HEK293 (cell line): ENCODE measurements at regions not wholly inside any gene's neighbourhood (a gene's known extent, or its start where the extent isn't known, plus 50 kb on each side); places are given as distances from the start of the nearest gene placed in this dataset.

Experiments used
- ZNF184 ChIP-seq: fragments of 450-650 bp; IDR thresholded peaks from 2 replicates; pipeline ENCODE4 v1.5.1; 2018; ENCODE audit warnings: missing biosample characterization, mild to moderate bottlenecking, missing genetic modification characterization
- ZNF311 ChIP-seq: fragments of 450-650 bp; formaldehyde crosslinking; IDR thresholded peaks from 2 replicates; pipeline ENCODE4 v1.5.1; 2017; ENCODE audit warnings: missing biosample characterization, missing genetic modification characterization, borderline replicate concordance
- TF ChIP-seq, protein P1 (sequence below): fragments of 450-650 bp; formaldehyde crosslinking; IDR thresholded peaks from 2 replicates; pipeline ENCODE4 v1.5.1; 2017; ENCODE audit warnings: missing biosample characterization, missing genetic modification characterization
- TF ChIP-seq, protein P2 (sequence below): fragments of 450-650 bp; formaldehyde crosslinking; conservative IDR thresholded peaks from 2 replicates; pipeline ENCODE4 v1.5.1; 2016; ENCODE audit warnings: low read depth, missing biosample characterization, missing genetic modification characterization

DNA sequence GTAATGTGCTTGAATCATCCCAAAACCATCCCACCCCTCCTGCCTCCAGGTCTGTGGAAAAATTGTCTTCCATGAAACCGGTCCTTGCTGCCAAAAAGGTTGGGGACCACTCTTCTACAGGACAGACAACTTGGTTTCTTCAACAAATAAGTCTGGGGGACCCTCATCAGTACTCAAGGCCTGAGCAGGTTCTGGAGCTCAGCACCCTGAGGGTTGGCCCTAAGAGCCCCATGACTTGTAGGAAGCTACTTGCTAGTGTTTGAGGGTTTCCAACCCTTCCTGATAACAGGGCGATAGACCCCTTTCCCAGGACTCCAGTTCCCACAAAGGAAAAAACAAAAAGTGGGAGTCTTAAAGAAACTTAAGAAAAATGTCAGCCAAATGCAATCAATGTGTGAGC lies 52.9 kb upstream of the SLCO2A1 start:
- TF ChIP-seq, protein P1, sequence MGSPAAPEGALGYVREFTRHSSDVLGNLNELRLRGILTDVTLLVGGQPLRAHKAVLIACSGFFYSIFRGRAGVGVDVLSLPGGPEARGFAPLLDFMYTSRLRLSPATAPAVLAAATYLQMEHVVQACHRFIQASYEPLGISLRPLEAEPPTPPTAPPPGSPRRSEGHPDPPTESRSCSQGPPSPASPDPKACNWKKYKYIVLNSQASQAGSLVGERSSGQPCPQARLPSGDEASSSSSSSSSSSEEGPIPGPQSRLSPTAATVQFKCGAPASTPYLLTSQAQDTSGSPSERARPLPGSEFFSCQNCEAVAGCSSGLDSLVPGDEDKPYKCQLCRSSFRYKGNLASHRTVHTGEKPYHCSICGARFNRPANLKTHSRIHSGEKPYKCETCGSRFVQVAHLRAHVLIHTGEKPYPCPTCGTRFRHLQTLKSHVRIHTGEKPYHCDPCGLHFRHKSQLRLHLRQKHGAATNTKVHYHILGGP = no peak
- TF ChIP-seq, protein P2, sequence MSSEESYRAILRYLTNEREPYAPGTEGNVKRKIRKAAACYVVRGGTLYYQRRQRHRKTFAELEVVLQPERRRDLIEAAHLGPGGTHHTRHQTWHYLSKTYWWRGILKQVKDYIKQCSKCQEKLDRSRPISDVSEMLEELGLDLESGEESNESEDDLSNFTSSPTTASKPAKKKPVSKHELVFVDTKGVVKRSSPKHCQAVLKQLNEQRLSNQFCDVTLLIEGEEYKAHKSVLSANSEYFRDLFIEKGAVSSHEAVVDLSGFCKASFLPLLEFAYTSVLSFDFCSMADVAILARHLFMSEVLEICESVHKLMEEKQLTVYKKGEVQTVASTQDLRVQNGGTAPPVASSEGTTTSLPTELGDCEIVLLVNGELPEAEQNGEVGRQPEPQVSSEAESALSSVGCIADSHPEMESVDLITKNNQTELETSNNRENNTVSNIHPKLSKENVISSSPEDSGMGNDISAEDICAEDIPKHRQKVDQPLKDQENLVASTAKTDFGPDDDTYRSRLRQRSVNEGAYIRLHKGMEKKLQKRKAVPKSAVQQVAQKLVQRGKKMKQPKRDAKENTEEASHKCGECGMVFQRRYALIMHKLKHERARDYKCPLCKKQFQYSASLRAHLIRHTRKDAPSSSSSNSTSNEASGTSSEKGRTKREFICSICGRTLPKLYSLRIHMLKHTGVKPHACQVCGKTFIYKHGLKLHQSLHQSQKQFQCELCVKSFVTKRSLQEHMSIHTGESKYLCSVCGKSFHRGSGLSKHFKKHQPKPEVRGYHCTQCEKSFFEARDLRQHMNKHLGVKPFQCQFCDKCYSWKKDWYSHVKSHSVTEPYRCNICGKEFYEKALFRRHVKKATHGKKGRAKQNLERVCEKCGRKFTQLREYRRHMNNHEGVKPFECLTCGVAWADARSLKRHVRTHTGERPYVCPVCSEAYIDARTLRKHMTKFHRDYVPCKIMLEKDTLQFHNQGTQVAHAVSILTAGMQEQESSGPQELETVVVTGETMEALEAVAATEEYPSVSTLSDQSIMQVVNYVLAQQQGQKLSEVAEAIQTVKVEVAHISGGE (tag by site-specific recombination) = no peak
- TF ChIP-seq ZNF184 (tag by site-specific recombination) (no peak), ZNF311 (tag by site-specific recombination) (no peak)
